GM21367 (cell line): ENCODE measurements at regions not wholly inside any gene's neighbourhood (a gene's known extent, or its start where the extent isn't known, plus 50 kb on each side); places are given as distances from the start of the nearest gene placed in this dataset.

ENCODE experiments used
- ATAC-seq: cut with Tn5 transposase; IDR thresholded peaks from one replicate; pipeline ENCODE4 v1.9.1; 2021; ENCODE audit not compliant: unreplicated experiment

DNA sequence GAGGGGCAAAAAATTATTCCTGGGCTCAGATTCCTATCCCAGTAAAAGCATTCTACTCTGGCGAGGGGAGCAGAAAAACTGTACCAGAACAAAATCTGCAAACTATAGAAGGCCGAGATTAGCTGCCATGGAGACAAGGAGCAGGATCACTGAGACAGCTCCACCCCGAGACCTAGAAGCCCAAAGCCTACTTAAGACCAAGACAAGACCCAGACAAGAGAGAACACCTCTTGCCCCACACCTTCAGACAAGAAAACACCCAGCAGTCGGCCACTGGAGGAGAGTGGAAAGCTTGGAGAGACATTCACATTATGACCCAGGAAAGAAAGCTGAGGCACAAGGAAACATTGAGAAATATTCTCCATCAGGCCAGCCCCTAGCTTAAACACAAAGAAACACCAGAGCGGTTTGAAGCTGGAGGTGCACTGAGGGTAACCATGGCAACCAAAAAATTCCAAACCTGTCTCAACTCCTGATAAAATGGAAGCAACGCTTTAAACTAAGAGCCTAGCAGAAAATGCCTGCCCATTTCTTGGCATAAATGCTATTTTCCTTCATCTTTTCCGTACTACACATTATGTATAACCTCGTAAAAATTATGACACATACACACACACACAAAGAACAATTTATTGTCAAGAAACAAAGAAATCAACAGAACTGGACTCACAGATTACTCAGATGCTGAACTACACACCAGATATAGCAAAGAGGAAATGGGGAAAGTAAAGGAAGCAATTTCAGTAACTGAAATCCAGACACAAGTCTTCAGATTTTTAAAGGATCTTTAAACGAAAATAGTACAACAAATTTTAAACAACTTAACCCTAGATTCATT, 53.8 kb upstream of the FTMT start:
- ATAC-seq = no peak
